HUES64 (cell line): ENCODE measurements at regions not wholly inside any gene's neighbourhood (a gene's known extent, or its start where the extent isn't known, plus 50 kb on each side); places are given as distances from the start of the nearest gene placed in this dataset.

ENCODE experiments used
- H3K27ac ChIP-seq: 2 replicates; pipeline ENCODE4 v1.7.0; 2013; ENCODE audit warnings: low read depth, low read length, inconsistent platforms
- H3K27me3 ChIP-seq: 2 replicates; pipeline ENCODE4 v1.6.1; 2013; ENCODE audit warnings: mild to moderate bottlenecking, low read length; ENCODE audit not compliant: insufficient read depth
- H3K36me3 ChIP-seq: 2 replicates; pipeline ENCODE4 v1.6.1; 2013; ENCODE audit warnings: mild to moderate bottlenecking, low read length; ENCODE audit not compliant: insufficient read depth
- H3K4me1 ChIP-seq: 2 replicates; pipeline ENCODE4 v1.6.1; 2013; ENCODE audit warnings: mild to moderate bottlenecking, low read length, moderate library complexity; ENCODE audit not compliant: insufficient read depth
- H3K4me3 ChIP-seq: 2 replicates; pipeline ENCODE4 v1.5.1; 2013; ENCODE audit warnings: mild to moderate bottlenecking, low read length, moderate library complexity
- H3K9ac ChIP-seq: 2 replicates; pipeline ENCODE4 v1.6.1; 2013; ENCODE audit warnings: mild to moderate bottlenecking, low read depth, low read length
- H3K9me3 ChIP-seq: 2 replicates; pipeline ENCODE4 v1.6.1; 2013; ENCODE audit warnings: low read depth, low read length; ENCODE audit not compliant: insufficient read depth
- WGBS: fragments of 150-250, 120-280 bp; methylation state at CpG from one replicate; pipeline ENCODE4 v1.1.7; 2013; ENCODE audit warnings: missing lambda C conversion rate; 5-methylcytosine and 5-hydroxymethylcytosine counted together

DNA sequence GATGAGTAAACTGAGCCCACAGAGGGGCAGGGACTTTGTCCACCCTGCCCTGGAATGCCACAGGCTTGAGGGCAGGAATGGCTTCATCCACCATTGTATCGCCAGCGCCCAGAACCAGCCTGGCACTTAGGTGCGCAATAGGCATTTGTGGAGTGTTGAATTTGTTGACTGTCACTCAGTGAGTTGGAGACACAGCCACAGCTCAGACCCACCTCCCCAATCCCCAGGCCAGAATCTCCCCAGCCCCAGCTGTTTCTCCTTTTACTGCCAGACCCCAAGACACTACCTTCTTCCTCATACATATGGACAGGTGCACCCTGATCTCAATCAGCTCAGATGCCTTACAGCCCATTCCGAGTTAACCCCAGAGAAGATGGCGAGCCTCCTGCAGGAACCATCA lies 674.5 kb downstream of the MATN1 start:
- WGBS = 95% methylated on average over 5 of the region's 5 CpGs
- no peaks in the 10 kb centered on the region for H3K27me3 ChIP-seq
- no peak overlapping the region for H3K4me3 ChIP-seq
- H3K9me3 ChIP-seq = no peaks in the 10 kb centered on the region
- no peak overlapping the region for H3K9ac ChIP-seq
- no peak overlapping the region for H3K27ac ChIP-seq
- H3K4me1 ChIP-seq = peaks cover 2% of the 10 kb centered on the region
- no peaks in the 10 kb centered on the region for H3K36me3 ChIP-seq

GRCh38 chr1:30047576-30047975 lies 675.8 kb downstream of the MATN1 start:
- Histone ChIP-seq H3K4me1 (no peaks in the 10 kb centered on the region), H3K36me3 (no peaks in the 10 kb centered on the region), H3K4me3 (no peak overlapping the region), H3K27ac (no peak overlapping the region), H3K27me3 (no peaks in the 10 kb centered on the region), H3K9ac (no peak overlapping the region), H3K9me3 (peaks cover 9% of the 10 kb centered on the region; the same call in 1 of the 2 replicates)
- WGBS = 98% methylated on average over 3 of the region's 3 CpGs

GRCh38 chr1:30046751-30047150 lies 676.6 kb downstream of the MATN1 start:
- Histone ChIP-seq H3K27me3 (no peaks in the 10 kb centered on the region), H3K27ac (no peak overlapping the region), H3K4me3 (no peak overlapping the region), H3K36me3 (no peaks in the 10 kb centered on the region), H3K9ac (no peak overlapping the region), H3K4me1 (no peaks in the 10 kb centered on the region), H3K9me3 (peaks cover 15% of the 10 kb centered on the region; the same call in 1 of the 2 replicates)
- 91% methylated on average over 10 of the region's 10 CpGs for WGBS

GRCh38 chr1:30045304-30046090 lies 677.9 kb downstream of the MATN1 start:
- peaks cover 18% of the 10 kb centered on the region; the same call in 1 of the 2 replicates for H3K9me3 ChIP-seq

DNA sequence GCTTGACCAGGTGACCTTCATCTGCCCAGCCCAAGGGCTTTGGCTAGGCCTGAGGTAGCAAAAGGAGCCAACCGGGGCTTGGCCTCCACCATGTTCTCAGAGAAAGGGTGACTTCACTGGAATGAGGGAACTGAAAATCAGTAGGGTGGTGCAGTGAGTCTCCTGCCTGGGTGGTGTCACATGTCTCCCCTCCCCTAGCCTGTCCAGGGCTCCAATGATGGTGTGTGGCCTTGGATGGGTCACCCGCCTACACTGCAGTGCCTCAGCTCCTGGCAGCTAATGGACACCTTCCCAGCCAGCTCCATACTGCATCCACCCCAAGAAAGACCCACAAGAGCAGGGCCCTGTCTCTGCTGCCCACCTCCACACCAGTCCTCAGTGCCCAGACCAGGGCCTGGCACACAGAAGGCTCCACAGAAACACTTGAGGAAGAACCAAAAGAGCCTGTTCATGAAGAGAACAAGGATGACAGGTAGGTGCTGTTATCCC lies 678.7 kb downstream of the MATN1 start:
- 90% methylated on average over 2 of the region's 2 CpGs for WGBS
- Histone ChIP-seq H3K9me3 (peaks cover 18% of the 10 kb centered on the region; the same call in 1 of the 2 replicates), H3K4me3 (no peak overlapping the region), H3K4me1 (no peaks in the 10 kb centered on the region), H3K36me3 (no peaks in the 10 kb centered on the region), H3K27ac (no peak overlapping the region), H3K27me3 (no peaks in the 10 kb centered on the region), H3K9ac (no peak overlapping the region)

More at GRCh38 chr1:30045304-30046090, 677.9 kb downstream of the MATN1 start:
- Histone ChIP-seq H3K4me3 (no peak overlapping the region), H3K9ac (no peak overlapping the region), H3K27me3 (no peaks in the 10 kb centered on the region), H3K36me3 (no peaks in the 10 kb centered on the region), H3K27ac (no peak overlapping the region), H3K4me1 (no peaks in the 10 kb centered on the region)
- WGBS = 84% methylated on average over 4 of the region's 4 CpGs

DNA sequence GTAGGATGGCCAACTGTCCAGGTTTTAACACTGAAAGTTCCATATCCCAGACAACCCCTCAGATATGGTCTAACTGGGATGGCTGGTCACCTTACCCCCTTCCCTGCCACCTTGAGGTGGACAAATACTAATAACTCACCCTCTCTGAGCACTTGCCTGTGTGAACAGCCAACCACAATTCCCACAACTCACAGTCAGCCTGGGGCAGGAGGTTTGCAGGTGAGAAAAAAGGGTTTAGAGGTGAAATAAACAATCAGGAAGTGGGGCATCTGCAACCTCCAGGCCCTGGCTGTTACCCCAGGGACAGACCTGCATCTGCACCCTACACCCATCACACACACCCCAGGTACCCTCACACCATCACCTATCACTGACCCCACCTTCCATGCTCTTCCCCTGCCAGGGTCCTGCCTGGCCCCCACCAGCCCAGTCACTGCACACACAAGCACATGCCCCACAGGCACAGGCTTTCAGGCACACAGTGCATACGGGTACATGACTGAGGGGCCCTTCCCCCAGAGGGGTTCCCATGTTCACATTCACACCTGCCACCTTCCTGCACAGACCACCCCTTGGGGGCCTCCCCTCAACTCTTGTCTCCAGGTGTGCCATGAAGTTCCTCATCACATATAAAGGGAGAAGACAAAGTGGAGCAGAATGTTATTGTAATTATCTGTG lies 679.5 kb downstream of the MATN1 start:
- no peaks in the 10 kb centered on the region for H3K27me3 ChIP-seq
- H3K27ac ChIP-seq = no peak overlapping the region
- H3K9ac ChIP-seq = no peak overlapping the region
- no peak overlapping the region for H3K4me3 ChIP-seq
- H3K36me3 ChIP-seq = no peaks in the 10 kb centered on the region
- 88% methylated on average over 1 of the region's 1 CpG for WGBS
- H3K9me3 ChIP-seq = peaks cover 18% of the 10 kb centered on the region; the same call in 1 of the 2 replicates
- H3K4me1 ChIP-seq = no peaks in the 10 kb centered on the region

DNA sequence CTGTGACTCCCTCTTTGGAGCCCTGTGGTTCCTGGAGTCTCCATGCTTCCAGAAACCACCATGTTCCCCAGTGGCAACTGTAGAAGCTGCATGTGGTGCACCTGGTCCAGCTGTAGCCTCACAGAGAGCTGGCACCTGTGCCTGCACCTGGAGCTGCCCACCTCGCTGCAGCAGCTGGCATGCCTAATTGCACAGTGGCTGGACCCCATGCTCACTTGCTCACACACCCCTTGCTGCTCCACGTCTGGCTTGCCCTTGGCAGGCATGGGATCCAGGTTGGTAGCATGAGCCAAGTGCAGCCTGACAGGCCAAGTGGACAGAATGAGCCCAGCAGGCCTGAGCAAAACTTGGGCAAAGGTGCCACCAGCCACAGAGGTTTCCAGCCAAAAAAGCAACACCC lies 680.1 kb downstream of the MATN1 start:
- 87% methylated on average over 2 of the region's 2 CpGs for WGBS
- Histone ChIP-seq H3K9me3 (peaks cover 18% of the 10 kb centered on the region; the same call in 1 of the 2 replicates), H3K36me3 (no peaks in the 10 kb centered on the region), H3K27ac (no peak overlapping the region), H3K4me1 (no peaks in the 10 kb centered on the region), H3K9ac (no peak overlapping the region), H3K27me3 (no peaks in the 10 kb centered on the region), H3K4me3 (no peak overlapping the region)

DNA sequence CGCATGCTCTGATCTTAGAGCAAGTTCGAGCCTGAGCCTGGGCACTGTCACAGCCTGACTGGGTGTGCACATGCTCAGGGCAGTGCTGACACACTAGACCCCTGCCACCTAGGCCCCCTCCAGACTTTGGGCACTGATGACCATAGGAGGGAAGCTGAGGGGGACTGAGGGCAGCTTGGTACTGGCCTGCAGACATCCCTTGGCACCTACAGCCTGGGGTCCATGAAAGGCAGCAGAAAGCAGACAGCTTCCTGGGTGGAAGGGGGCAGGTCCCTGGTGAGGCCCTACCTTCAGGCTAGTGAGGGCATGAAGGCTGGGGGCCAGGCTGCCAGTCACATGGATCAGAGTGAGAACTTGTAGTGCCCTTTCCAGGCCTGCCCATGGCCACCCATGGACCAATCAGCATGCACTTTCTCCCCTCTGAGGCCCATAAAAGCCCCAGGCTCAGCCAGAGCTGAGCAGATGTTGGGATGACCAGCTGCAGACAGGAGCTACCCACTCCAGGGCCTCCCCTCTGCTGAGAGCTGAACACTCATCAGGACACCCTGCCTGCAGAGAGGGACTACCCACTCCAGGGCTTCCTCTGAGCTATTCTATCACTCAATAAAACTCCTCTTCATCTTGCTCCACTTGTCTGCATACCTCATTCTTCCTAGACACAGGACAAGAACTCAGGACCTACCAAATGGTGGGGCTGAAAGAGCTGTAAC lies 680.8 kb downstream of the MATN1 start:
- WGBS = 92% methylated on average over 2 of the region's 2 CpGs
- Histone ChIP-seq H3K9ac (no peak overlapping the region), H3K27ac (no peak overlapping the region), H3K9me3 (peaks cover 18% of the 10 kb centered on the region; the same call in 1 of the 2 replicates), H3K36me3 (no peaks in the 10 kb centered on the region), H3K27me3 (no peaks in the 10 kb centered on the region), H3K4me1 (no peaks in the 10 kb centered on the region), H3K4me3 (no peak overlapping the region)

- no peaks in the 10 kb centered on the region for H3K27me3 ChIP-seq
- H3K9me3 ChIP-seq = peaks cover 18% of the 10 kb centered on the region; the same call in 1 of the 2 replicates
- H3K27ac ChIP-seq = no peak overlapping the region
- H3K4me3 ChIP-seq = no peak overlapping the region
- H3K36me3 ChIP-seq = no peaks in the 10 kb centered on the region
- H3K9ac ChIP-seq = no peak overlapping the region
- no peaks in the 10 kb centered on the region for H3K4me1 ChIP-seq
- 90% methylated on average over 8 of the region's 8 CpGs for WGBS
Observed at GRCh38 chr1:30041741-30042437, 681.5 kb downstream of the MATN1 start.

- Histone ChIP-seq H3K27me3 (no peaks in the 10 kb centered on the region), H3K4me1 (no peaks in the 10 kb centered on the region), H3K4me3 (no peak overlapping the region), H3K9me3 (peaks cover 18% of the 10 kb centered on the region; the same call in 1 of the 2 replicates), H3K36me3 (no peaks in the 10 kb centered on the region), H3K27ac (no peak overlapping the region), H3K9ac (no peak overlapping the region)
- 94% methylated on average over 8 of the region's 8 CpGs for WGBS
Observed at GRCh38 chr1:30040081-30041019, 683.0 kb downstream of the MATN1 start.
